ENCODE measurements at regions not wholly inside any gene's neighbourhood (a gene's known extent, or its start where the extent isn't known, plus 50 kb on each side); places are given as distances from the start of the nearest gene placed in this dataset.
"Not testable (repeated sequence)": the region's sequence is repeated elsewhere in the genome, so short reads cannot be mapped to it uniquely, and the experiment has no call there.

DNA sequence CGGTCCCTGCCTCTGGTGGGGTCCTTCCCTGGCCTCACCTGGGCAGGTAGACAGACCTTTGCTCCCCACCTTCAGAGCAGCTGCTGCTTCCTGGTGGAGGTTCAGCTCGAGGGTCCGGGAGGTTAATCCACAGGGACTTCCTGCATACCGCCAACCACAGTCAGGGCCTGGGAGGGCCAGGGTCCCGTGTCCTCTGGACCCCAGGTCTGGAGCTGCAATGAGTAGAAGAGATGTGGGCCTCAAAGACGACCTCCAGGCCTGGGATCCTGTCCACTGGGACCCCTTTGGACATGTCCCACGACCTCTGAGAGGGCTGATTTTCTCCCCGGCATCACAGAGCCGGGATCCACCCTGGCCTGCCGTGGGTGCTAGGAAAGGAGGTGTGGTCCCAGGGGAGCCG lies 223.3 kb upstream of the TCERG1L start:
- DNase-seq = no peak

DNA sequence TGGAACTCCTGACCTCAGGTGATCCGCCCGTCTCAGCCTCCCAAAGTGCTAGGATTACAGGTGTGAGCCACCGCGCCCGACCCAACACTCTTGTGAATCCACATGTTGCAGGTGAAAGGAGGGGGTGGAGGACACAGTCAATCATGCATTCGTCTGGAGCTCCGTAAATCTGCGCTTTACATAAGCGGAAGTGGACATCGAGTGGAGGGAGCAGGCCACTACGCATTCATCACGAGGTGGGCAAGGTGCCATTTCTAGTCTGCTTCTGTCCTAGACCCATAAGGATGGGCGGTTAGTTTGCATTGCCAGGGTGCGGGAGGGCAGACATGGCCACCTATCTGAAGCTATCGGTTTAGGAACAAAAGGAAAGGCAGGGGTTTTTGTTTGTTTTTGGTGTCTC lies 225.2 kb upstream of the TCERG1L start:
- DNase-seq = no peak

DNA sequence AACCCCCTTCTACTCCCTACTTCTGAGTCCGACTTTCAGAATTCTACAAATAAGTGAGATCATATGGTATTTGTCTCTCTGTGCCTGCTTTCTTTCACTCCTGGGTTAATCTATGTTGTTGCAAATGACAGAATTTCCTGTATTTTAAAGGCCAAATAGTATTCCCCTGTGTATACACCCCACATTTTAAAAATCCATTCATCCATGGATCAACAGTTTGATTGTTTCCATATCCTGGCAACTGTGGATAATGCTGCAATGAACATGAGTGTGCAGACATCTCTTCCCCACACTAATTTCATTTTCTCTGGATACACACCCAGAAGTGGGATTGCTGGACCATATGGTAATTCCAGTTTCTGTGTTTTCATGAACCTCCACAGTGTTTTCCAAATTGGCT lies 225.8 kb upstream of the TCERG1L start:
- no peak for DNase-seq

DNA sequence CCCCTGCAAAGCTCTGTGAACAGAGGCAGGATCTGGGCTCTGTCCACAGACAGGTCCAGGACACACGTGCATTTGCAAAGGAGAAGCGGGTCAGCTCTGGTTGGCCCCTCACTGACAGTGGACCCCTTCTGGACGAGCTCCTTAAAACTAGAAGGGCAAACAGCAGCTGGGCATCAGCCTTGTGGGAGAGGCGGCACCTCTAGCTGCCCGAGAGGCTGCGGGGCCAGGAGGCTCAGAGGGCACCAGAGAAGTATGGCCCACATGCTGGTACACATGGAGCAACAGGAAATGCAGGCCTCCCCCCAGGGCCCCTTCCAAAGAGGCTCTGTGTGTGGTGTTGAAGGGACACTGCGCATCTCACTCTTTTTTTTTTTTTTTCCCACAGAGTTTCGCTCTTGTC lies 233.0 kb upstream of the TCERG1L start:
- DNase-seq = no peak

DNA sequence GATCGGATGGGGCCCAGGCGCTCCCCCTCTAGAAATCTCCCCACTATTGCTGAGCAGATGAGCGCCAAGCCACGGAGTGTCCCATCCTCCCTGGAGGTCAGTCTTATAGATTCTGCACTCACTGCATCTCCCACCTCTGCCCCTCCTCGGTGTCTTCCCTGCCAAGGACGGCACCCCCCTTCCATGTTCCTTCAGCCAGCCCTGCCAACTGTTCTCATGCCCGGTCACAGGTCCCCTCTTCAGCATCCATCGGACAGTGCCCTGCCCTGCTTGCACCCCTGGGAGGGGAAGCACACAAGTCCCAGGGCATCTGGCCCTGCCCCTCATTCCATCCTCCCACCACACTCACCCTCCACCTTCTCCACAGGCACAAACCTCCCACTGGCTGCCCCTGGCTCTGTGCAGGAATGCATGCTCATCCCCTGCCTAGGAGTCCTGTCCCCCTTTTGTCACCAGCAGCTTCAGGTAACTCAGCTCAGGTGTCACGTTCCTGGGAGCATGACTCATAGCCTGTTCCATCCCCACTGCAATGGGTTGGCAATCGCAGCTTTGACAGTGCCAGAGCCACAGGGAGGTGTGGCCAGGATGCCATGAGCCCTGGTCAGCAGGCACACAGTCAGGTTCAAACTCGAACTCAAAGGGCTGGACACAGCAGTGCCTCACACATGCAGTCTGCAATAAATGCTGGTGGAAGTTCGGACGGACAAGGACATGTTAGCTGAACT lies 234.7 kb upstream of the TCERG1L start:
- no peak for DNase-seq

DNA sequence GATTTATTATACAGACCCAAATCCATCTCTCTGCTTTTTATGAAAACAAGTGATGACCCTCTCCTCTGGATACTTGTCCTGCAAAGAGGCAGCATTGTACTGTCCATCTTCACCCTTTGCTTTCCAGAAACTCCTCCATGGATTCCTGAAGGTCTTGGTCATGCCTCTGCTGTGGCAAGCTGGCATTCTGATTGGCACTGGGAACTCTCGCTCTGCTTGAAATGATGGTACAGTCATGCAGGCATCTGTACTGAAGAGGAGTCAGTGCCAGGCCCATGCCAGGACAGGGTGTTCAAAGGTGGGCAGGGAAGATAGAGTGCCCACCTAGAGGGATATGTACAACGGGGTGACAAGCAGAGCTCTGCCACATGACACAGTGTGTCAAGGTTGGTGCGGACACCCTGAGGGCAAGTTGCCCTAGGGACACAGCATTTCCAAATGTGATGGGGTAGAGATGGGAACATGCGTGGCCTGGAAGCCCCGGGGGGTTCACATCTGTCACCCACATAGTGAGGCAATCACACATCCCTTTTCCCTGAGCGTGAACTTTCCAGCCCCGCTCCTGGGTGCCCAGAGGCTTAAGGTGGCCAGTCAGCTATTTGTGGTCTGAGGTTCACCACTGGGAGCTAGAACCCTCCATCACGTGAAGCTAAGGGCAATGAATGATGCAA lies 235.7 kb upstream of the TCERG1L start:
- no peak for DNase-seq

DNA sequence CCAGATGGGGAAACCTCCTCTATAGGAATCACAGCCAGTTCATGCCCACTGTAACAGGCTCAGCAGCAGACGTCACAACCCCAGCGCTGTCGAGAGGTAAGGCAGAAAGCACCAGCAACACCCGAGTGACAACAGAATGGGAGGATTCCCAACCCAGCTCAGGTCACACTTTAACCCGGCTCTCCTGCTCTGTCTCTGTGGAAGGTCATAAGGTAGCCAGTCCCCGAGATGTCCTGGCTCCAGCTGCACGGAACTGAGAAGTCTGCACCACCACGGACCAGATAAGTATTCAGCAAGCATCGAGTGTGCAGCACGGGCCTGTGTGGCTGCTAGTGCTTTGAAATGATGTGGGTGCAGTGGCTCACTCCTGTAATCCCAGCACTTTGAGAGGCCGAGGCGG lies 236.7 kb upstream of the TCERG1L start:
- no peak for DNase-seq

DNA sequence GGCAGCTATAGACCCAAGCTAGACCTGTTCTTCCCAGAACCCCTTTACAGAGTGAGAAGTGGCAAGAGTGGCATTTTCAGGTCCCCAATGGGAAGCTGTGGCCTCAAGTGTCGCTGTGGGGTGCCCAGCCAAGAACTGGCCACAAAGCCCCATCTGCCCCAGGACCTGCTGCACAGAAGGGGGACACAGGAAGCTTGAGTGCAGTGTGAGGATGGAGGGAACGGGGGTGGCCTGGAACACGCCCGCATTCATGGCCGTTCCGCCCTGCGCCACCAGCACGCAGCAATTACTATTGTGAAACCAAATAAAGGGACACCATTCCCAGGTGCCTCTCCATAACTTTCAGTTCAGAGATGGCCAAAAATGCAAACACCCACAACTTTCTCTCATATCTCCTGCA lies 237.6 kb upstream of the TCERG1L start:
- no peak for DNase-seq

DNA sequence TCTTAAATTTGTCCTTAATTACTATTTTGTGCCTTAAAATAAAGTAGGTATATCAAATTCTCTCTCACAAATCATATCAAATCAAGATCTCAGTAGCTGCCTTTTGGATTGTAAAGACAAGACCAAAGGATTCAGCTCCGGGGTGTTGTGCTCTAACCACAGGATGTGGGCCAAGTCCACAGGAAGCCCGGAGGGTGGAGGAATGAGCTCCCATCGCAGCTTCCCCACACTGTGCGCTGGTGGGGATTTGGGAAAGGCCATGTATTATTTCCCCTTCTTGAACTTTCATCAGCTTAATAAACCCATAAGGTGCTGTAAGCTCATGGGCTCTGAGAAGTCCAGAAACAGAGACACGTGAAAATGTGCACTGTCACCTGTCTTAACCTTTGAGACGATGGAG lies 241.6 kb upstream of the TCERG1L start:
- no peak for DNase-seq

DNA sequence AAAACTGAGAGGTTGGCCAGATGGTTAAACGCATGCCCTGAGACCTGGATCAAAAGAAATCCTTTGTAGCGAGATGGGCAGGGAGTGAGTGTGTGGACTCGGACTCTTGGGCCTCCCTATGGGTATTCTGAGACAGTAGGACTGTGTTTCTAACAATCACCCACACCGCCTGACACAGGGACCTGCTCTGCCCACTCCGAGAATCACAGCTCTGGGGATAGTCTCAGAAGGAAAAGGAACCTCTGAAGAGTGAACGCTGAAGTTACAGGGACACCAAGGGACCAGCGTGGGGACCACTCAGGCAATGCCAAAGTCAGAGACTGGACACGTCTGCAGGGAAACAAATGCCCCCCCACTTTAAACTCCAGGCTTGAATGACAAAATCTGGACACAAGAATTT lies 242.1 kb upstream of the TCERG1L start:
- no peak for DNase-seq

DNA sequence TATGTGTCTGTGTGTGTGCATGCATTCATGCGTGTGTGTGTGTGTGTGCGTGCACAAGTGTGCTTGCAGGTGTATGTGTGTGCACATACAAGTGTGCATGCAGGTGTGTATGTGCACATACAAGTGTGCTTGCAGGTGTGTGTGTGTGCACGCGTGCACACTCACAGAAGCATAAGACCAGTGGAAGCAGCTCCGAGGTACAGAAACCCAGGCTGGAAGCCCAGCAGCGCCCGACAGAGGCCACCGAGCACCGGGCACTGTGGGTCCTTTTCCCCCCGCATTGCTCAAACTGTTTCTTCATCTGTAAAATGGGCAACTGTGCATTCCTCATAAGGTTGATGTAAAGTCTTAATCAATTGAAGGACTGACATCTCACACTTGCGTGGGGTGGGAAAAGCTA lies 243.3 kb upstream of the TCERG1L start:
- DNase-seq = no peak

DNA sequence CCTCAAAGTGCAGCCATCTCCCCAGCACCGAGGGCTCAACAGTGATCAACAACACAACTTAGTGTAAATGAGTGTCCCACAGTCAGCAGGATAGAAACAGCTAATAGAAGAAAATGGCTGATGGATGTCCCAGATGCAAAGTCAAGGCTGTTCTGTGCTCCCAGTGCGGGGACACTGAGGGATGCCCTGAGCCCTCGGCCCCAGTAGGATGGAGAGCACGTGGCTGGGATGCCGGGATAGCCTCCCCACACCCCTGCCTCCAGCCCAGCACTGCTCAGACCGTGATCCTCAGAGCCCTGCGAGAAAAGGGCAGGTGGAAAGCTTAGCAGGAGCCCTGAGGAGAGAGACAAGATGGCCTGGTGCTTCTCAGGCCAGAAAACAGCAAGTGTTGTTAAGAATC lies 243.9 kb upstream of the TCERG1L start:
- no peak for DNase-seq

DNA sequence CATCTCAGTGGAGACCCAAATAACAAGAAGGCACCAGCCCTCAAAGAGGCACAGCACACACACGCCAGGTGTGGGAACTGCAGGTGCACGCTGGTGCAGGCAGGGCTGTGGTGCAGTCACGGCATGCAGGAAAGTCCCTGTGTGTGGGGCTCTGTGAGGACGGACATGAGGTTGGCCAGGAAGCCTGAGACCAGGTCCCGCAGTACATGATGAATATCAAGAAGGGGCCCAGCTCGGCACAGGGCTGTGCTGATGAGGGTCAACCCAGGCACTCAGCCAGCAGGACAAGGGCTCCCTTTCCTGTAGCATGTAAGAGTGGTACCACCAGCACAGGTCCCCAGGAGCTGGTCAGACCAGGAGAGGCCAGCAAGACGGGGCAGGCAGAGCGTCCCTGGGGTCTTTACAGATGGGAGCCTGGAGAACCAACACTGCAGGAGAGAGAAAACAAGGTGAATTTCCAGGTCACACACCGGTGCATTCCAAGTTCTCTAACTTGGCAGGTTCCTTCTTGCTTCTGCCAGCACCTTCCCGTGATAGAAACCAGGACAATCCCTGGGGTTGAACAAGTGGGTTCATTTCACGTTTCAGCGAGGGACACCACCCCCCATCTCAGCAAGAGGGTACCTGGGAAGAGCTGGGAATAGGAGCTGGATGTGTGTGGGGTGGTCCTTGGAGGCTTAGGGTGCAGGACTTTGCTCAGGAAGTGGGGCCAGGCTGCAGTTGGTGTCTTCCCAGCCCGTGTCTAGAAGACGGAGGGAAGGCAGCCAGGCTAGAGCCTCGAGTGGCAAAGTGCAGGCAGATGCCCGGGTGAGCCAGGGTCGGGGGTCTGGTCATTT lies 244.8 kb upstream of the TCERG1L start:
- DNase-seq = no peak

DNA sequence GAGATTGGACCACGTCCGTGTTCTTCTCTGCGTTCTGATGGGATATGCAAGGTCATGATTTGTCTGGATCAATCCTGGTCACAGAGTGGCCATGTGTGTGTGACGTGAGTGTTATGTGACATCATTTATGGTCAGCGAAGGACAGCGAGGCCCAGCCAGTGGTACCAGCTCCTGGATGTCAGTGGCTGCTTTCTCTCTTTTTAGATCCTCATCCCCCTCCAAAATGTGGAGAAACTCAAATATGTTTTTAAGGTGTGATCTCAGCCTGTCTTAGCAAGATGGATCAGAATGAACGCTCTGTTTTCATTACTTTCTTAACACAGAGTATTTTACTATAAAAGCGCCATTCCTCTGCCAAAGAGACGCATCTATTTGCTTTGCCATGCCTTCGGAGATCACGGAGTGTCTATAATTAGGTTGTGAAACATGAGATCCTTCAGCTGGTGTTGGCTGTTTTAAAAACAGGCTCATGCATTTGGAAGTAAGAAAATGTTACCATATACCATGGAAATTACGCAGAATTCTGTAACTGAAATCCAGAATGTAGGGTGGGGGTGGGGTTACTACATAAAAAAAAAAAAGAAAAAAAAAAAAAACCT lies 245.5 kb upstream of the TCERG1L start:
- no peak for DNase-seq

DNA sequence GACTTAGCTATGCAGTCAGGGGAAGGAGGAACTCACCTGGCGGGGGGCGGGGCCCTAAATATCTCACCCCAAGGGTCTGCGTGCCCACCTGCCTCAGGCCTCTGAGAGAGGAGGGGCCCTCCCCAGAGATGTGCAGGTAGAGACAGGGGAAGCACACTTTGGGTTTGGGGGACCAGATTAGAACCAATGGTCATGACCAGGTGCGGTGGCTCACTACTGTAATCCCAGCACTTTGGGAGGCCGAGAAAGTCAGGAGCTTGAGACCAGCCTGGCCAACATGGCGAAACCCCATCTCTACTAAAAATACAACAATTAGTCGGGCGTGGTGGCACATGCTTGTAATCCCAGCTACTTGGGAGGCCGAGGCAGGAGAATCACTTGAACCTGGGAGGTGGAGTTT lies 246.4 kb upstream of the TCERG1L start:
- not testable (repeated sequence) for DNase-seq

DNA sequence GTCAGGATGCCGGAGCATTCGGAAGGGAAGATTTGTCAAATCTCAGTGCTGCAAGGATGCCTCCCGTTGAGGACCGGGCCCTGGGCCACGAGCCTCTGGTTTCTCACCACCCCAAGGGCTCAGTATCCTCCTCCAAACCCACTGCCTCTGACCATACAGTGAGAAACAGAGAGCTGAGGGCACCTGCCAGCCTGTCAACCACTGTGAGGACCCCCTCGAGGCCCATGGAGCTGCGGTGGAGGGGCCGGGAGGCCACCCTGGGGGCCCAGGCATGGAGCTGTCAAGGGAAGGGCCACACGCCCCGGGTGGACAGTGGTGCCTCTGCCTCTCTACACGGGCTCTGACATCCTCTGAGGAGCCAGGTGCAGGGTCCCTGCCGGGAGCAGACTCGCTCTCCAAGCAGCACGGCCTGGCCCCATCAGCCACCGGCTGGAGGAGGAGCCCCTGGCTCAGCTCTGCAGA lies 248.0 kb upstream of the TCERG1L start:
- DNase-seq = no peak

DNA sequence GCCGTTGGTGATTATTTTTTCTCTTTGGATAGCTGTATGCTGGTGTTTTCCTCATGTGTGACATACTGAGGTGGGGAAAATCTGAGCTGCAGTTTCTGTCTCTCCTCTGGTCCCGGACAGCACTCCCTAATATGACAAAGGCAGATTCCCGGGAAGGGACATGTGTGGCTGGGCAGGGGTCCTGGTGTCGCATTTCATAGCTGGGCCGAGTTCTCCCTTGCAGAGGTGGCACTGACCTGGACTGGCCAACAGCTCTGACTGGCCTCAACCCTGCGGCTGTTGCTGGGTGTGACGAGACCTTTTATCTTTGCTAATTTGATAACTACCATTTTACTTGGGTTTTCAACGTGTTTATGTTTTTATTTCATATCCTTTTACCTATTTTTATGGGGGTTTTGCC lies 248.6 kb upstream of the TCERG1L start:
- no peak for DNase-seq

DNA sequence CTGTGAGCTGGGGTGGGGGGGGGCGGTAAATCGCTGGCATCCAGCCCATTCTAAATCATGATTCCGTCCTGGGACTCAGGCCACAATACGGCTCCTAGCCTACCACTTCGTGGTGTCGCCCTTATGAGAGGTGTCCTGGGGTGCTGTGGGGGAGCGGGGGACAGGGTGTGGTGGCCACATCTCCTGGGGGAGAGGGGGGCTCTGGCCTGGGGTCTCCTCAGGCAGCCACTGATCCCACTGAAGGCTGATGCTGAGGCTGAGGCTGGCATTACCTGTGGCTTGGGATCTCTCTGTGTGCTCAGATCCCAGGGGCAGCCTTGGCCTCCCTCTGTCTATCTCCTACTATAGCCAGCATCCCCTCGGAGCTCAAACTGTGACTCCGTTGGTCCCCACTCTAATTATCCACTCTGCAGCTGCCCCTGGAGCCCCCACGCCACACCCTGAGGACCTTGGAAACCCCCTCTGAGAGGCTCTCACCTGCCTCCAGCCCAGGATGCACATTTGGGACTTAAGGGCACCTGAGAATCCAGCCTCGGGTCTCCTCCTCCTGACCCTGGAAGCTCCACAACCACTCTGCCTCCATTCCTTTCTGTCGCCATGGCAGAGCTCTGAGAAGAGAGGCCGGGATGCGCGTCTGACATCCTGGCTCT lies 249.3 kb upstream of the TCERG1L start:
- DNase-seq = no peak

DNA sequence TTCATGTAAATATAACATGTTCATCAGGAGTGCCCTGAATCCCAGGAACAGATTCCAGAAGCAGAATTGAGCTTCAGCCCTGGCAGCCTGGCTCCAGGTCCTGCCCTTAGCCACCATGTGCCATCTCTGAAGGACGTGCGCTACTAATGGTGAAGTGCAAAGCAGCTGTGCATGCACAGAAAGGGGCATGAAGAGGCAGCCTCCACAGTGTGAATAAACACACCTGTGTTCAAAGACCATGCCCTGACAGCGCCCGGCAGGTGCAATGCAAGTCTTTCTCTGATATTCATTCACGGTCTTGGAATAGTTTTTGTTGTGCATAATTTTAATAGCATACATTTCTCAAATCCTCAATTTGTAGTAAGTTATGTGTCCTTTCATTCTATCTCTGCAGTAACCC lies 250.4 kb upstream of the TCERG1L start:
- DNase-seq = no peak

DNA sequence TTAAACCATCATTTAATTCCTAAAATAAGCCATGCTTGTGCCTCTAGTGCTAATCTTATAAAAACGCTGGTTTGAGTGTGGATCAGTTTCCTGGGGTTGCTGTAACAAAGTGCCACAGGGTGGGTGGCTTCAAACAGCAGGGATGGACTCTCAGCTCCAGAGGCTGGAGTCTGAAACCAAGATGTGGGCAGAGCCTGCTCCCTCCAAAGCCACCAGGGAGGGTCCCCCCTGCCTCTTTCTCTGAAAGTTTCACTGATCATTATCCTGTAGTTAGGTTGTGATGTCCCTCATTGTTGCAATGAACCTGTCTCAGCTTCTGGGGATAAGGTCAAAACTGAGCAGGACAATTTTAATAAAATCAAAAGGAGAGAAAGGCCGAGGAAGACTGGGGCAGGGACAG lies 251.9 kb upstream of the TCERG1L start:
- DNase-seq = no peak

DNA sequence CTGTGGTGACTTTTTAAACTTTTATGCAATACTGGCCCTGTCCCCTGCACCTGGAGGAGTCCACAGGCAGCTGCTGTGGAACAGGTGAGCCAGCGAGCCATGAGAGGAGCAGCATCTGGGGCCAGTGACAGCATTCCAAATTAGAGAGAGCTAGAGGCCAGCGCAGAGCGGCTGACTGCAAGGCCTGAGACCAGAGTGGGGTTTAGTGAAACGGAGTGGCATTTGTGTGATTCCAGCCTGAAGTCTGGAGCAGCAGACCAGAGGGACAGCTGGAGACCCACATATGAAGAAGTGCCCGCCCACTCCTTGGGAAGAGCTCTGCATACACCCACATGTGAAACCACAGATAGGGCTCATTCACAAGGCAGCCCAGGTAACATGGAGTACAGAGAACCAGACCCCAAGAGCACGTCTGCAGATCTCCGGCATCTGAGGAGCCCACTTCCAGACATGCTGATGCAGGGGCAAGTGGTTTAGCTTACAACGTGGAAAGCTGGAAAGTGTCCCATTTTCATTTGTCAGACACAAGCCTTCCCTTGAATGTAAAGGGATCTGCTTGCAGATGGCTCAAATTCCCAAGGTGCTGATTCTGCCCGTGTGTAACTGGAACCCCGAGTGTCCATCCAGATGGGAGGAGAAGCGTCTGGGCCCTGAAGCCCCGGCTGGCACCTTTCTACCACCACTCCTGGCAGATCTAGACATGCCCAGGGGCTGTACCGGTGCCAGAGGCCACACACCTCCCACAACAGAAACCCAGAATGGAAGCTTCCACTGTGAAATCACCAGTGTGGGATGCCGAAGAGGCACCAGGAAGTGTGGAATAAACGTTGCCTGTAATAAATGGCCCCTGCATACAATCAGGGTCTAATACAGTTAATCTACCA lies 256.0 kb upstream of the TCERG1L start:
- DNase-seq = no peak

DNA sequence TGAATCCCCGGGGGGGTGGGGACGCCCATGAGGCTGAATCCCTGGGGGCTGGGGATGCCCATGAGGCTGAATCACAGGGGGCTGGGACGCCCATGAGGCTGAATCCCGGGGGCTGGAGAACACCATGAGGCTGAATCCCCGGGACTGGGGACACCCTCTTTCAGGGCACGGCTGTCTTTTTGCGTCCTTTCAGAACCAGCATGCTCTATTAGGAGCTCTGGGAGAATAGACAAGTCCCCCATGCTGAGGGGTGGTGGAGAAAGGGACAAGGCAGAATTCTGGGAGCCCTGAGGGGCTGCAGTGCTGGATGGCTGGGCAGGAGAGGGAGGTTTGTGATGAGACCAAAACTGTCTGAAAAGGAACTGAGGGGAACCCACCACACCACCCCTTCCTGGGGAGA lies 257.3 kb upstream of the TCERG1L start:
- no peak for DNase-seq
